ENCODE measurements at regions not wholly inside any gene's neighbourhood (a gene's known extent, or its start where the extent isn't known, plus 50 kb on each side); places are given as distances from the start of the nearest gene placed in this dataset.
A peak's percentile ranks its signal among the peaks of the same experiment; 100 is the strongest.

DNA sequence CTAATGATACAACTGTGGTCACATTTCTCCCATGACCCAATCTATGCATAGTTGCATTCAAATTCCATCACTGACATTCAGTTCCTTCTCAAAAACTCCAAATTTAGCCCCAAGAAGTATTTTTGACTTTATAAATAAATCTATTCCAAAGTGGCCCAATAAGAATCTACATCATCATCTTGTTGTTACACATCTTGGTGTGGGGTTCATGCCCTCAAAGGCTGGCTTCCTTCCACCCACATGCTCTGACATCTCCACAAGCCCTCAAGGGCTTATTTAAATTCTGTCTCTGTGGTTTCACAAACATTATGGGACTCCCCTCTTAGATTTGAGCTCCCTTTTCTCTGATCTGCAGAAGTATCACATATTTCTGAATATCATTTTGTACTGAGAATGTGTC, 585.3 kb upstream of the BTBD3 start (continued):
- TF ChIP-seq, protein P1, sequence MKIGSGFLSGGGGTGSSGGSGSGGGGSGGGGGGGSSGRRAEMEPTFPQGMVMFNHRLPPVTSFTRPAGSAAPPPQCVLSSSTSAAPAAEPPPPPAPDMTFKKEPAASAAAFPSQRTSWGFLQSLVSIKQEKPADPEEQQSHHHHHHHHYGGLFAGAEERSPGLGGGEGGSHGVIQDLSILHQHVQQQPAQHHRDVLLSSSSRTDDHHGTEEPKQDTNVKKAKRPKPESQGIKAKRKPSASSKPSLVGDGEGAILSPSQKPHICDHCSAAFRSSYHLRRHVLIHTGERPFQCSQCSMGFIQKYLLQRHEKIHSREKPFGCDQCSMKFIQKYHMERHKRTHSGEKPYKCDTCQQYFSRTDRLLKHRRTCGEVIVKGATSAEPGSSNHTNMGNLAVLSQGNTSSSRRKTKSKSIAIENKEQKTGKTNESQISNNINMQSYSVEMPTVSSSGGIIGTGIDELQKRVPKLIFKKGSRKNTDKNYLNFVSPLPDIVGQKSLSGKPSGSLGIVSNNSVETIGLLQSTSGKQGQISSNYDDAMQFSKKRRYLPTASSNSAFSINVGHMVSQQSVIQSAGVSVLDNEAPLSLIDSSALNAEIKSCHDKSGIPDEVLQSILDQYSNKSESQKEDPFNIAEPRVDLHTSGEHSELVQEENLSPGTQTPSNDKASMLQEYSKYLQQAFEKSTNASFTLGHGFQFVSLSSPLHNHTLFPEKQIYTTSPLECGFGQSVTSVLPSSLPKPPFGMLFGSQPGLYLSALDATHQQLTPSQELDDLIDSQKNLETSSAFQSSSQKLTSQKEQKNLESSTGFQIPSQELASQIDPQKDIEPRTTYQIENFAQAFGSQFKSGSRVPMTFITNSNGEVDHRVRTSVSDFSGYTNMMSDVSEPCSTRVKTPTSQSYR (CRISPR knock-in tag; IDR thresholded peaks at IDR 0.05), result no peak

DNA sequence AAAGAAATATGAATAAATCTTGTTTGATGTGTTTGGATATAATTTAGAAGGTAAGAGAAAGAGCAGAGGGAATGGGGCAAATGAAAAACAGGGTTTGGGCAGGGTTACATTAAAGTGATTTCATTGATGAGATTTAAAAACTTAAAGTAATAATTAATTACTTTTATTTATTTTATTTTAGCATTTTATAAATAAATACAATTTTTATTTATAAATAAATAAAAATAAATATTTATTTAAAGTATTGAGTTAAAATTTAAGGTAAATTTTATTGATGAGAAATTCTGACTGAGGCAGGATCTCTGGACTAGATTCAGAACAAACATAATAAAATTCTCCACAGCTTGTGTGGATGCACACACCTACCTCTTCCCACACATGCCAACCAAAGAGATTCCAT, 584.1 kb upstream of the BTBD3 start:
- H3K36me3 Mint-ChIP-seq, result no peaks in the 10 kb centered on the region
- TF ChIP-seq FOXJ3 (CRISPR knock-in tag; IDR thresholded peaks at IDR 0.05; ENCODE audit: borderline replicate concordance) (no peak), HMGA2 (CRISPR knock-in tag; IDR thresholded peaks at IDR 0.05) (peak; percentile 99), NFYB (CRISPR knock-in tag; conservative IDR thresholded peaks at IDR 0.05; ENCODE audit: low read depth) (no peak), ZNF121 (CRISPR knock-in tag; IDR thresholded peaks at IDR 0.05) (no peak), OVOL2 (CRISPR knock-in tag; IDR thresholded peaks at IDR 0.05; ENCODE audit: borderline replicate concordance) (no peak)
- CTCF ChIA-PET, result no interaction called here
- ATAC-seq, result no peak
- no peak overlapping the region for H3K4me3 Mint-ChIP-seq
- no peaks in the 10 kb centered on the region; the same call in 1 of the 2 replicates for H3K27me3 Mint-ChIP-seq (ENCODE audit: low read depth)
- POLR2A ChIA-PET, result interaction anchor here (0.6 kb wide), 1 partner anchor 171 kb away, joined by 4 read pairs; no protein-coding TSS in a partner anchor
- peaks cover 30% of the 10 kb centered on the region for H3K4me1 Mint-ChIP-seq
- DNase-seq (ENCODE audit: low spot score), result no peak
- H3K9me3 Mint-ChIP-seq, result no peaks in the 10 kb centered on the region
- H3K27ac Mint-ChIP-seq, result no peak overlapping the region

- H3K36me3 Mint-ChIP-seq, result no peaks in the 10 kb centered on the region
- no peak for ATAC-seq
- H3K9me3 Mint-ChIP-seq, result no peaks in the 10 kb centered on the region
- H3K4me1 Mint-ChIP-seq, result peaks cover 25% of the 10 kb centered on the region
- POLR2A ChIA-PET, result interaction anchor here (0.6 kb wide), 1 partner anchor 12 kb away, joined by 3 read pairs; no protein-coding TSS in a partner anchor
- no peak overlapping the region for H3K27ac Mint-ChIP-seq
- DNase-seq (ENCODE audit: low spot score), result no peak
- TF ChIP-seq, protein P2, sequence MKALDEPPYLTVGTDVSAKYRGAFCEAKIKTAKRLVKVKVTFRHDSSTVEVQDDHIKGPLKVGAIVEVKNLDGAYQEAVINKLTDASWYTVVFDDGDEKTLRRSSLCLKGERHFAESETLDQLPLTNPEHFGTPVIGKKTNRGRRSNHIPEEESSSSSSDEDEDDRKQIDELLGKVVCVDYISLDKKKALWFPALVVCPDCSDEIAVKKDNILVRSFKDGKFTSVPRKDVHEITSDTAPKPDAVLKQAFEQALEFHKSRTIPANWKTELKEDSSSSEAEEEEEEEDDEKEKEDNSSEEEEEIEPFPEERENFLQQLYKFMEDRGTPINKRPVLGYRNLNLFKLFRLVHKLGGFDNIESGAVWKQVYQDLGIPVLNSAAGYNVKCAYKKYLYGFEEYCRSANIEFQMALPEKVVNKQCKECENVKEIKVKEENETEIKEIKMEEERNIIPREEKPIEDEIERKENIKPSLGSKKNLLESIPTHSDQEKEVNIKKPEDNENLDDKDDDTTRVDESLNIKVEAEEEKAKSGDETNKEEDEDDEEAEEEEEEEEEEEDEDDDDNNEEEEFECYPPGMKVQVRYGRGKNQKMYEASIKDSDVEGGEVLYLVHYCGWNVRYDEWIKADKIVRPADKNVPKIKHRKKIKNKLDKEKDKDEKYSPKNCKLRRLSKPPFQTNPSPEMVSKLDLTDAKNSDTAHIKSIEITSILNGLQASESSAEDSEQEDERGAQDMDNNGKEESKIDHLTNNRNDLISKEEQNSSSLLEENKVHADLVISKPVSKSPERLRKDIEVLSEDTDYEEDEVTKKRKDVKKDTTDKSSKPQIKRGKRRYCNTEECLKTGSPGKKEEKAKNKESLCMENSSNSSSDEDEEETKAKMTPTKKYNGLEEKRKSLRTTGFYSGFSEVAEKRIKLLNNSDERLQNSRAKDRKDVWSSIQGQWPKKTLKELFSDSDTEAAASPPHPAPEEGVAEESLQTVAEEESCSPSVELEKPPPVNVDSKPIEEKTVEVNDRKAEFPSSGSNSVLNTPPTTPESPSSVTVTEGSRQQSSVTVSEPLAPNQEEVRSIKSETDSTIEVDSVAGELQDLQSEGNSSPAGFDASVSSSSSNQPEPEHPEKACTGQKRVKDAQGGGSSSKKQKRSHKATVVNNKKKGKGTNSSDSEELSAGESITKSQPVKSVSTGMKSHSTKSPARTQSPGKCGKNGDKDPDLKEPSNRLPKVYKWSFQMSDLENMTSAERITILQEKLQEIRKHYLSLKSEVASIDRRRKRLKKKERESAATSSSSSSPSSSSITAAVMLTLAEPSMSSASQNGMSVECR (CRISPR knock-in tag; IDR thresholded peaks at IDR 0.05; ENCODE audit: borderline replicate concordance), result no peak
- TF ChIP-seq NFYB (CRISPR knock-in tag; conservative IDR thresholded peaks at IDR 0.05; ENCODE audit: low read depth) (no peak), ZNF671 (CRISPR knock-in tag; IDR thresholded peaks at IDR 0.05) (no peak), ZSCAN18 (CRISPR knock-in tag; IDR thresholded peaks at IDR 0.05) (no peak)
- H3K27me3 Mint-ChIP-seq (ENCODE audit: low read depth), result no peaks in the 10 kb centered on the region; the same call in 1 of the 2 replicates
- CTCF ChIA-PET, result no interaction called here
- no peak overlapping the region for H3K4me3 Mint-ChIP-seq
These were observed 580.1 kb upstream of the BTBD3 start for GRCh38 chr20:11337361-11338130.
